HFFc6 (cell line): ENCODE measurements at regions not wholly inside any gene's neighbourhood (a gene's known extent, or its start where the extent isn't known, plus 50 kb on each side); places are given as distances from the start of the nearest gene placed in this dataset.

Experiments
- DNase-seq: peaks from one replicate; pipeline ENCODE4 v3.0.0-alpha.2; 2018
- H3K27ac Mint-ChIP-seq: 2 replicates; pipeline ENCODE4 v1.8.0; 2020; ENCODE audit warnings: mild to moderate bottlenecking, mixed read lengths
- H3K27me3 Mint-ChIP-seq: 2 replicates; pipeline ENCODE4 v1.8.0; 2021; ENCODE audit warnings: mild to moderate bottlenecking, moderate library complexity, mixed read lengths; ENCODE audit not compliant: insufficient read depth
- H3K36me3 Mint-ChIP-seq: 2 replicates; pipeline ENCODE4 v1.8.0; 2021; ENCODE audit warnings: low read depth, mixed read lengths
- H3K4me1 Mint-ChIP-seq: 2 replicates; pipeline ENCODE4 v1.8.0; 2020; ENCODE audit warnings: low read depth, mixed read lengths
- H3K4me3 Mint-ChIP-seq: 2 replicates; pipeline ENCODE4 v1.8.0; 2020; ENCODE audit warnings: mild to moderate bottlenecking, moderate library complexity, mixed read lengths
- H3K9me3 Mint-ChIP-seq: 2 replicates; pipeline ENCODE4 v1.8.0; 2020; ENCODE audit warnings: mild to moderate bottlenecking, mixed read lengths
- CTCF ChIP-seq: fragments of 200-600 bp; sonication (generic); IDR thresholded peaks from 2 replicates; pipeline ENCODE4 v1.5.0; 2021; ENCODE audit warnings: antibody characterized with exemption, mild to moderate bottlenecking

- Mint-ChIP-seq H3K4me3 (no peak overlapping the region), H3K9me3 (no peaks in the 10 kb centered on the region), H3K27me3 (no peaks in the 10 kb centered on the region; the same call in 1 of the 2 replicates)
These were observed 371.7 kb upstream of the RND3 start for GRCh38 chr2:150859162-150859561.

GRCh38 chr2:150858382-150858781 is 370.9 kb upstream of the RND3 start:
- Mint-ChIP-seq H3K4me1 (peaks cover 9% of the 10 kb centered on the region), H3K4me3 (no peak overlapping the region), H3K9me3 (no peaks in the 10 kb centered on the region), H3K27me3 (no peaks in the 10 kb centered on the region), H3K27ac (no peak overlapping the region), H3K36me3 (no peaks in the 10 kb centered on the region)
- TF ChIP-seq CTCF = no peak
- no peak for DNase-seq

More at GRCh38 chr2:150859162-150859561, 371.7 kb upstream of the RND3 start:
- Mint-ChIP-seq H3K36me3 (no peaks in the 10 kb centered on the region), H3K4me1 (peaks cover 9% of the 10 kb centered on the region), H3K27ac (no peak overlapping the region)
- no peak for TF ChIP-seq CTCF
- no peak for DNase-seq

GRCh38 chr2:150856596-150857281 is 369.3 kb upstream of the RND3 start:
- DNase-seq = no peak
- Mint-ChIP-seq H3K4me3 (no peak overlapping the region), H3K9me3 (no peaks in the 10 kb centered on the region), H3K36me3 (no peaks in the 10 kb centered on the region), H3K27me3 (no peaks in the 10 kb centered on the region), H3K27ac (no peak overlapping the region), H3K4me1 (peaks cover 9% of the 10 kb centered on the region)
- no peak for TF ChIP-seq CTCF

GRCh38 chr2:150853263-150853662 is 365.8 kb upstream of the RND3 start:
- Mint-ChIP-seq H3K4me3 (no peak overlapping the region), H3K27ac (no peak overlapping the region), H3K9me3 (no peaks in the 10 kb centered on the region), H3K4me1 (peaks cover 14% of the 10 kb centered on the region), H3K36me3 (no peaks in the 10 kb centered on the region), H3K27me3 (no peaks in the 10 kb centered on the region)
- DNase-seq = no peak
- TF ChIP-seq CTCF = no peak

GRCh38 chr2:150850641-150851040 is 363.2 kb upstream of the RND3 start:
- no peak overlapping the region for H3K27ac Mint-ChIP-seq

More at GRCh38 chr2:150850641-150851040, 363.2 kb upstream of the RND3 start:
- Mint-ChIP-seq H3K9me3 (no peaks in the 10 kb centered on the region), H3K4me1 (peaks cover 5% of the 10 kb centered on the region; the same call in 1 of the 2 replicates), H3K4me3 (no peak overlapping the region), H3K27me3 (peaks cover 3% of the 10 kb centered on the region; the same call in 1 of the 2 replicates), H3K36me3 (no peaks in the 10 kb centered on the region)
- no peak for TF ChIP-seq CTCF
- DNase-seq = no peak
